A673 (cell line): ENCODE measurements at regions not wholly inside any gene's neighbourhood (a gene's known extent, or its start where the extent isn't known, plus 50 kb on each side); places are given as distances from the start of the nearest gene placed in this dataset.

Experiments used
- BruUV-seq: library from RNA; stranded (reverse); fragments of 400-500 nt; replicated peaks from 2 replicates; lab custom pipeline; 2021; lab: Mats Ljungman, UMichigan
- CTCF ChIA-PET: fragments of 300-600 bp; sonication (Branson Sonifier 250); formaldehyde crosslinking; loops from one replicate; lab custom pipeline; 2022; ENCODE audit warnings: antibody characterized with exemption; lab: Charles Lee
- POLR2A ChIA-PET: fragments of 300-600 bp; sonication (Branson Sonifier 250); formaldehyde crosslinking; loops from one replicate; lab custom pipeline; 2022; ENCODE audit warnings: antibody characterized with exemption; ENCODE audit not compliant: low non-redundant PET; lab: Charles Lee
- DNase-seq: peaks from one replicate; pipeline ENCODE4 v3.0.0-alpha.2; 2015; ENCODE audit warnings: low spot score
- H3K27ac ChIP-seq: fragments of 200-600 bp; sonication (generic); 2 replicates; pipeline ENCODE4 v1.5.1; 2016; ENCODE audit warnings: mixed run types, low read depth, mild to moderate bottlenecking, mixed read lengths, antibody characterized with exemption, low read length; ENCODE audit not compliant: poor library complexity, severe bottlenecking
- H3K27me3 ChIP-seq: fragments of 200-600 bp; sonication (generic); replicated peaks from 2 replicates; pipeline ENCODE4 v1.6.1; 2017; ENCODE audit warnings: mixed run types, low read depth, mild to moderate bottlenecking, mixed read lengths, antibody characterized with exemption, low read length; ENCODE audit not compliant: insufficient read depth, poor library complexity
- H3K36me3 ChIP-seq: fragments of 200-600 bp; sonication (generic); 2 replicates; pipeline ENCODE4 v1.6.1; 2016; ENCODE audit warnings: mixed run types, mild to moderate bottlenecking, mixed read lengths, antibody characterized with exemption, low read length; ENCODE audit not compliant: insufficient read depth, poor library complexity, severe bottlenecking
- H3K4me1 ChIP-seq: fragments of 200-600 bp; sonication (generic); 2 replicates; pipeline ENCODE4 v1.6.1; 2017; ENCODE audit warnings: mixed run types, mild to moderate bottlenecking, mixed read lengths, antibody characterized with exemption, low read length; ENCODE audit not compliant: insufficient read depth, poor library complexity, severe bottlenecking
- H3K4me3 ChIP-seq: fragments of 200-600 bp; sonication (generic); 2 replicates; pipeline ENCODE4 v1.5.1; 2016; ENCODE audit warnings: low read depth, mixed run types, mild to moderate bottlenecking, mixed read lengths, low read length; ENCODE audit not compliant: poor library complexity, severe bottlenecking
- H3K9me3 ChIP-seq: fragments of 200-600 bp; sonication (generic); 2 replicates; pipeline ENCODE4 v1.6.1; 2016; ENCODE audit warnings: mixed run types, low read depth, mild to moderate bottlenecking, mixed read lengths, antibody characterized with exemption, low read length; ENCODE audit not compliant: poor library complexity, severe bottlenecking
- CTCF ChIP-seq: fragments of 300-800, 200-600 bp; sonication (generic); conservative IDR thresholded peaks from 2 replicates; pipeline ENCODE4 v1.5.1; 2017; ENCODE audit warnings: low read depth, mild to moderate bottlenecking, antibody characterized with exemption, low read length, moderate library complexity, mixed read lengths
- EZH2 ChIP-seq: fragments of 200-600 bp; sonication (generic); IDR thresholded peaks from 2 replicates; pipeline ENCODE4 v1.6.1; 2017; ENCODE audit warnings: borderline replicate concordance, low read depth, mild to moderate bottlenecking, mixed read lengths, antibody characterized with exemption, low read length; ENCODE audit not compliant: poor library complexity, severe bottlenecking
- intact Hi-C: fragments of 100-400 bp; cut with micrococcal nuclease; formaldehyde crosslinking; loops from one replicate; pipeline ENCODE4 v1.10.0; 2022; ENCODE audit not compliant: unreplicated experiment

GRCh38 chr2:221342388-221342787 lies 229.7 kb downstream of the EPHA4 start:
- Histone ChIP-seq H3K27me3 (no peaks in the 10 kb centered on the region), H3K4me1 (no peaks in the 10 kb centered on the region), H3K36me3 (no peaks in the 10 kb centered on the region), H3K27ac (no peak overlapping the region), H3K9me3 (no peaks in the 10 kb centered on the region), H3K4me3 (no peak overlapping the region)
- intact Hi-C loops = no loop called here
- no TSS peak for BruUV-seq
- no peak for DNase-seq
- POLR2A ChIA-PET = no interaction called here
- TF ChIP-seq CTCF (no peak), EZH2 (no peak)
- CTCF ChIA-PET = no interaction called here

- intact Hi-C loops = no loop called here
- no peak for DNase-seq
- POLR2A ChIA-PET = interaction anchor here (0.6 kb wide), 1 partner anchor 100 kb away, joined by 4 read pairs; no protein-coding TSS in a partner anchor
- Histone ChIP-seq H3K9me3 (no peaks in the 10 kb centered on the region), H3K36me3 (no peaks in the 10 kb centered on the region), H3K27ac (no peak overlapping the region), H3K27me3 (no peaks in the 10 kb centered on the region), H3K4me1 (no peaks in the 10 kb centered on the region), H3K4me3 (no peak overlapping the region)
- TF ChIP-seq CTCF (no peak), EZH2 (no peak)
- BruUV-seq = no TSS peak
- CTCF ChIA-PET = no interaction called here
These were observed 228.6 kb downstream of the EPHA4 start for GRCh38 chr2:221343524-221343923.

- POLR2A ChIA-PET = no interaction called here
- no TSS peak for BruUV-seq
- CTCF ChIA-PET = no interaction called here
- TF ChIP-seq CTCF (no peak), EZH2 (no peak)
- H3K4me1 ChIP-seq = no peaks in the 10 kb centered on the region
- no peaks in the 10 kb centered on the region for H3K36me3 ChIP-seq
- H3K27ac ChIP-seq = no peak overlapping the region
- H3K27me3 ChIP-seq = no peaks in the 10 kb centered on the region
- intact Hi-C loops = no loop called here
- H3K9me3 ChIP-seq = no peaks in the 10 kb centered on the region
- no peak for DNase-seq
- no peak overlapping the region for H3K4me3 ChIP-seq
These were observed 226.6 kb downstream of the EPHA4 start for GRCh38 chr2:221345516-221345915.
